Loucy (cell line): ENCODE measurements at regions not wholly inside any gene's neighbourhood (a gene's known extent, or its start where the extent isn't known, plus 50 kb on each side); places are given as distances from the start of the nearest gene placed in this dataset.

ENCODE experiments used
- H2AFZ ChIP-seq: fragments of 200-600 bp; sonication (generic); 2 replicates; pipeline ENCODE4 v1.6.0; 2016; ENCODE audit warnings: antibody characterized with exemption, mild to moderate bottlenecking, low read length, moderate library complexity
- H3F3A ChIP-seq: fragments of 200-600 bp; 2 replicates; pipeline ENCODE4 v1.6.0; 2016; ENCODE audit warnings: antibody characterized with exemption, low read depth, mild to moderate bottlenecking
- H3K27me3 ChIP-seq: fragments of 200-600 bp; sonication (generic); 2 replicates; pipeline ENCODE4 v1.6.1; 2014; ENCODE audit warnings: low read length, mild to moderate bottlenecking; ENCODE audit not compliant: insufficient read depth, poor library complexity, severe bottlenecking
- H3K36me3 ChIP-seq: fragments of 200-600 bp; sonication (generic); 2 replicates; pipeline ENCODE4 v1.6.1; 2016; ENCODE audit warnings: low read length; ENCODE audit not compliant: insufficient read depth
- H3K4me1 ChIP-seq: fragments of 200-600 bp; sonication (generic); 2 replicates; pipeline ENCODE4 v1.5.1; 2014; ENCODE audit warnings: low read length, mild to moderate bottlenecking; ENCODE audit not compliant: insufficient read depth, poor library complexity, severe bottlenecking
- H3K4me2 ChIP-seq: fragments of 200-600 bp; sonication (generic); 2 replicates; pipeline ENCODE4 v1.6.0; 2014; ENCODE audit warnings: antibody characterized with exemption, low read length, low read depth, mild to moderate bottlenecking; ENCODE audit not compliant: poor library complexity, severe bottlenecking
- H3K4me3 ChIP-seq: fragments of 200-600 bp; sonication (generic); 2 replicates; pipeline ENCODE4 v1.5.1; 2014; ENCODE audit warnings: low read length, mild to moderate bottlenecking, mixed read lengths; ENCODE audit not compliant: poor library complexity, severe bottlenecking
- H3K79me2 ChIP-seq: fragments of 200-600 bp; sonication (generic); 2 replicates; pipeline ENCODE4 v1.6.1; 2014; ENCODE audit warnings: low read length; ENCODE audit not compliant: insufficient read depth
- H3K9ac ChIP-seq: fragments of 200-600 bp; sonication (generic); 2 replicates; pipeline ENCODE4 v1.6.0; 2014; ENCODE audit warnings: mild to moderate bottlenecking, low read depth, low read length, moderate library complexity; ENCODE audit not compliant: poor library complexity, severe bottlenecking
- H3K9me2 ChIP-seq: fragments of 200-600 bp; sonication (generic); replicated peaks from 2 replicates; pipeline ENCODE4 v1.6.1; 2016; ENCODE audit warnings: low read depth, low read length, mixed read lengths
- H3K9me3 ChIP-seq: fragments of 200-600 bp; sonication (generic); 2 replicates; pipeline ENCODE4 v1.6.1; 2014; ENCODE audit warnings: mild to moderate bottlenecking, antibody characterized with exemption, low read length, low read depth; ENCODE audit not compliant: insufficient read depth
- H4K20me1 ChIP-seq: fragments of 200-600 bp; sonication (generic); 2 replicates; pipeline ENCODE4 v1.6.0; 2014; ENCODE audit warnings: antibody characterized with exemption, low read length, mild to moderate bottlenecking; ENCODE audit not compliant: insufficient read depth, poor library complexity, severe bottlenecking
- EZH2phosphoT487 ChIP-seq: fragments of 200-600 bp; IDR thresholded peaks from 2 replicates; pipeline ENCODE4 v1.6.1; 2018; ENCODE audit warnings: antibody characterized with exemption, mild to moderate bottlenecking, moderate library complexity, borderline replicate concordance
- TF ChIP-seq, protein P1 (sequence below): fragments of 200-600 bp; sonication (generic); conservative IDR thresholded peaks from 2 replicates; pipeline ENCODE4 v1.5.1; 2014; ENCODE audit warnings: mild to moderate bottlenecking, antibody characterized with exemption, low read length

DNA sequence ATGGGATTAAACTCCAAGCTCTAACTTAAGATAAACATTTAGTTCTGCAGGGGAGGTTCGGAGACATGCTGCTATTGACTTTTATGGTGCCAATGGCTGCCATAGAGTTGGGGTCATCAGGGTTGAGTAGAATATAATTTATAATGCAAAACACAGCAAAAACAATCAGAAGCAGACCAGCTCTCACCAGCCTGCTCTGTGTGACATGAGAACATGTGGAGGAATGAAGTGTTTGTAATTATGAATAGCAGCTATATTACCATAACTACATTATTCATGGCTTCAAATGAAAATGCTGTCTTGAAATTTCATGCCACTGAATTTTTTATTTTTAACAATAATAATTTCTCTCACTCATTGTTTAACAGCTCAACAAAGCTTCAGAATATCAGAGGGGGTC is 645.6 kb upstream of the CDH8 start:
- Histone ChIP-seq H3K79me2 (no peaks in the 10 kb centered on the region), H3K36me3 (no peaks in the 10 kb centered on the region), H3K27me3 (no peaks in the 10 kb centered on the region), H3K4me3 (no peak overlapping the region), H3K4me1 (no peaks in the 10 kb centered on the region), H3K9me3 (peaks cover 6% of the 10 kb centered on the region; the same call in 1 of the 2 replicates), H4K20me1 (no peaks in the 10 kb centered on the region), H3K9me2 (no peaks in the 10 kb centered on the region), H3K4me2 (no peak overlapping the region), H2AFZ (no peak overlapping the region), H3F3A (no peaks in the 10 kb centered on the region), H3K9ac (no peak overlapping the region)
- TF ChIP-seq, protein P1, sequence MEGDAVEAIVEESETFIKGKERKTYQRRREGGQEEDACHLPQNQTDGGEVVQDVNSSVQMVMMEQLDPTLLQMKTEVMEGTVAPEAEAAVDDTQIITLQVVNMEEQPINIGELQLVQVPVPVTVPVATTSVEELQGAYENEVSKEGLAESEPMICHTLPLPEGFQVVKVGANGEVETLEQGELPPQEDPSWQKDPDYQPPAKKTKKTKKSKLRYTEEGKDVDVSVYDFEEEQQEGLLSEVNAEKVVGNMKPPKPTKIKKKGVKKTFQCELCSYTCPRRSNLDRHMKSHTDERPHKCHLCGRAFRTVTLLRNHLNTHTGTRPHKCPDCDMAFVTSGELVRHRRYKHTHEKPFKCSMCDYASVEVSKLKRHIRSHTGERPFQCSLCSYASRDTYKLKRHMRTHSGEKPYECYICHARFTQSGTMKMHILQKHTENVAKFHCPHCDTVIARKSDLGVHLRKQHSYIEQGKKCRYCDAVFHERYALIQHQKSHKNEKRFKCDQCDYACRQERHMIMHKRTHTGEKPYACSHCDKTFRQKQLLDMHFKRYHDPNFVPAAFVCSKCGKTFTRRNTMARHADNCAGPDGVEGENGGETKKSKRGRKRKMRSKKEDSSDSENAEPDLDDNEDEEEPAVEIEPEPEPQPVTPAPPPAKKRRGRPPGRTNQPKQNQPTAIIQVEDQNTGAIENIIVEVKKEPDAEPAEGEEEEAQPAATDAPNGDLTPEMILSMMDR: no peak
- no peak for TF ChIP-seq EZH2phosphoT487

DNA sequence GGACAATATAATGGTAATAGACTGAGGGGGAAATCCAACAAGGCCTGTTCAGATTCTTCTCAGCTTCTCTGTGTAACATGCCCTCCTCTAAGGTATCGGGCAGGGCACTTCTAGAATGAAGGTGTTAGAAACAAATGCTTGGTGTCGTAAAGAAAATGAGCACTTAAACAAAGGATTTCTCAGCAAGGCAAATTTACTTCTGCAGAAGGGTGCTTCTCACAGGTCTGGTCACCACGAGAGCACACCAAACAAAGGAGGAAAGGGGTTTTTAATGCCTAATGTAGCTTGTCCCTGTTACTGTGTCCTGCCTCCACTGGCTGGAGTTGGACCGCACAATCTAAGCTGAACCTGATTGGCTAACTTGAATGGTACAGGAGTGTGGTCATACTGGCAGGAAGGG is 642.6 kb upstream of the CDH8 start:
- peaks cover 6% of the 10 kb centered on the region; the same call in 1 of the 2 replicates for H3K9me3 ChIP-seq
- no peak overlapping the region for H3K9ac ChIP-seq
- H3K36me3 ChIP-seq: no peaks in the 10 kb centered on the region
- no peaks in the 10 kb centered on the region for H4K20me1 ChIP-seq
- no peak overlapping the region for H3K4me2 ChIP-seq
- H3K4me3 ChIP-seq: no peak overlapping the region
- no peak overlapping the region for H2AFZ ChIP-seq
- H3K27me3 ChIP-seq: no peaks in the 10 kb centered on the region
- no peak for TF ChIP-seq EZH2phosphoT487
- TF ChIP-seq, protein P1: no peak
- no peaks in the 10 kb centered on the region for H3K4me1 ChIP-seq
- H3F3A ChIP-seq: no peaks in the 10 kb centered on the region
- no peaks in the 10 kb centered on the region for H3K79me2 ChIP-seq
- H3K9me2 ChIP-seq: no peaks in the 10 kb centered on the region

DNA sequence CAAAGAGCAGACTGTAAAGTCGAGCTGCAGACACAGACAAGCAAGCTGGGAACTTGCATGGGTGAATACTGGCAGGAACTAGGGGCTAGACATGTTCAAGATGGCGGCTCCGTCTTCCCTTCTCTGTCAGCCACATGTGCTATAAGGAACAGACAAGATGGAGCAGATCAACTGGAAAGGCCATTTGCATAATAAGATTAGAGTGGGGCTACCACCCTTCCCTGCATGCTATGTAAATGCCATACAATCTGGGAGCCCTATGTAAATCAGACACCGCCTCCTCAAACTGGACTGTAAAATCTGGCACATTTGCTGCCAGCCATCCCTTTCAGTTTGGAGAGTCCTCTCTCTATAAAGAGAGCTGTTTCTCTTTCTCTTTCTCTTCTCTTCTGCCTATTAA is 640.1 kb upstream of the CDH8 start:
- Histone ChIP-seq H3K27me3 (no peaks in the 10 kb centered on the region), H4K20me1 (no peaks in the 10 kb centered on the region), H2AFZ (no peak overlapping the region), H3K79me2 (no peaks in the 10 kb centered on the region), H3K4me3 (no peak overlapping the region), H3K4me2 (no peak overlapping the region), H3K9me2 (no peaks in the 10 kb centered on the region), H3K36me3 (no peaks in the 10 kb centered on the region), H3K9me3 (peaks cover 3% of the 10 kb centered on the region; the same call in 1 of the 2 replicates), H3K9ac (no peak overlapping the region), H3K4me1 (no peaks in the 10 kb centered on the region), H3F3A (no peaks in the 10 kb centered on the region)
- no peak for TF ChIP-seq EZH2phosphoT487

DNA sequence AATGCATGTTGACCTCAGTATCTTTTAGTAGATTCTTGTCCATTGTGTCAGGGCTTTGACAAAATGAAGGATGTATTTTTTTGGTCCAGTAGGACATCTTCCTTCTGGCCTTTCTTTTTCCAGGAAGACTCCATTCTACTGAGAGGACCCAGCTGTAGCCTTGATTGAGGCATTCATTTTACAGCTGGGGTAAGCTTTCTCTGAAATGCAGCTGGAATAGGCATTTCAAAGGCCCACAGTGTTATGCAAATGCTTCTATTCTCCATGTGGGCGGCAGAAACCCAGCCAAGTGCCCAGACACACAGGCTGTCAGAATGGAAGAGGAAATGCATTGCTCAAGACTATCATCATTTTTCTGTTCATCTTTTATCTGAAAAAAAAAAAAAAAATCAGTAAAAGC is 629.0 kb upstream of the CDH8 start:
- no peaks in the 10 kb centered on the region for H3K4me1 ChIP-seq
- no peak for TF ChIP-seq EZH2phosphoT487
- TF ChIP-seq, protein P1: no peak

More for the DNA sequence above, 629.0 kb upstream of the CDH8 start:
- no peak overlapping the region for H2AFZ ChIP-seq
- no peak overlapping the region for H3K4me2 ChIP-seq
- H3K79me2 ChIP-seq: no peaks in the 10 kb centered on the region
- H3K9ac ChIP-seq: no peak overlapping the region
- no peaks in the 10 kb centered on the region for H3K36me3 ChIP-seq
- H3K9me2 ChIP-seq: no peaks in the 10 kb centered on the region
- H4K20me1 ChIP-seq: no peaks in the 10 kb centered on the region
- no peak overlapping the region for H3K4me3 ChIP-seq
- H3F3A ChIP-seq: no peaks in the 10 kb centered on the region
- peaks cover 3% of the 10 kb centered on the region; the same call in 1 of the 2 replicates for H3K9me3 ChIP-seq
- no peaks in the 10 kb centered on the region for H3K27me3 ChIP-seq
